HFF-Myc (cell line): ENCODE measurements at regions not wholly inside any gene's neighbourhood (a gene's known extent, or its start where the extent isn't known, plus 50 kb on each side); places are given as distances from the start of the nearest gene placed in this dataset.

ENCODE experiments used
- DNase-seq: peaks from one replicate; pipeline ENCODE4 v3.0.0-alpha.2; 2011; ENCODE audit warnings: low read depth; ENCODE audit errors: extremely low read depth
- H3K4me3 ChIP-seq: replicated peaks from 2 replicates; pipeline ENCODE4 v1.5.1; 2011; ENCODE audit warnings: low read depth, mild to moderate bottlenecking, control low read depth, low read length
- CTCF ChIP-seq: IDR thresholded peaks from 2 replicates; pipeline ENCODE4 v1.5.1; 2012; ENCODE audit warnings: mild to moderate bottlenecking, low read depth, low read length, control low read depth; ENCODE audit errors: missing control alignments

DNA sequence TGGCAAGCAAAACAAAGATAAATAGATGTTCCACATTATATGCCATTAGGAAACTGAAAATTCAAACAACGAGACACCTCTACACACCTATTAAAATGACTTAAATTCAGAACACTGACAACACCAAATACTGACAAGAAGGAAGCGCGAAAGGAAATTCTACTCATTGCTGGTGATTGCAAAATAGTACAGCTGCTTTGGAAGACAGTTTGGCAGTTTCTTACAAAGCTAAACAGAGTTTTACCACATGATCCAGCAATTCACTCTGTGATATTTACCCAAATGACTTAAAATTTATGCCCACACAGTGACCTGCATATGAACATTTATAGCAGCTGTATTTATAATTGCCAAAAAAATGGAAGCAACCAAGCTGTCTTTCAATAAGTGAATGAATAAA is 232.6 kb downstream of the CASP12 start:
- TF ChIP-seq CTCF: no peak
- H3K4me3 ChIP-seq: no peak overlapping the region
- DNase-seq: no peak

DNA sequence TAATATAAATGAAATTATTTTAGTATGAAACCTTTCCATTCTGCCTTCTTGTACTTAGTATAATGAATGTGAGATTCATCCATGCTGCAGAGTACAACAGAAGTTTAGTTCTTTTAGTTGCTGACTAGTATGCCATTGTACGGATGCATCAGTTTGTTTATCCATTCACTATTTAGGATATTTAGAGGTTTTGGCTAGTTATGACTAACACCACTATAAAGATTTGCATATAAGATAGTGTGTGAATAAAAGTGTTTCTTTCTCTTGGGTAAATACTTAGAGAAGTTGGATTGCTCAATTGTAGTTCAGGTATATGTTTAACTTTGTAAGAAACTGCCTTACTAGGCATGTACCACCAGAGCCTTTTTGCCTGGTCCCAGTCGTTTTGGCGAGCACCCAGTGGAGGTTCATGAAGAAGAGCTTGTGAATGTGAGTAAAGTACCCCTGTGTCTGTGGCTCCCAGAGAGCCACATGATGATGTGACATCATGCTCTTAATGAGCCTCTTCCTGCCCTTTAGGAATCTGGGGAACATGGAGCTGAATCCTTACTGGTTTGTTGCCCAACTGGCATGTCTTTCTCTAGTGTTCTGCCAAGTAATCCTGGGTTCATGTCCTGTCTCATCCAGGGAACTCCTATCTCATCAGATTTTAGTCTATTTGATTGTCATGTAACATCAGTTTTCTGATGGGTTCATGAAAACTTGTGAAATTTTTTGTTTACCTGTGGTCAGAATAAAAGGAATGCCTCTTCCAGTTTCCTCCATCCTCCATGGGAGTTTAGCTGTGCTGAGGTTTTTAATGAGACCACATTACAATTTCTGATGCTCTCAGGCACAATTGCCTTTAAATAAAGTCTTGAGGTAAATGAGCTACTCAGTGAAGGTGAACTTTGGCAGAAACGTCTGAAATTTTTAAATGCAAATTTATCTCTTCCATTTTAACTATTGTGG is 234.8 kb downstream of the CASP12 start:
- no peak overlapping the region for H3K4me3 ChIP-seq
- no peak for TF ChIP-seq CTCF
- no peak for DNase-seq

DNA sequence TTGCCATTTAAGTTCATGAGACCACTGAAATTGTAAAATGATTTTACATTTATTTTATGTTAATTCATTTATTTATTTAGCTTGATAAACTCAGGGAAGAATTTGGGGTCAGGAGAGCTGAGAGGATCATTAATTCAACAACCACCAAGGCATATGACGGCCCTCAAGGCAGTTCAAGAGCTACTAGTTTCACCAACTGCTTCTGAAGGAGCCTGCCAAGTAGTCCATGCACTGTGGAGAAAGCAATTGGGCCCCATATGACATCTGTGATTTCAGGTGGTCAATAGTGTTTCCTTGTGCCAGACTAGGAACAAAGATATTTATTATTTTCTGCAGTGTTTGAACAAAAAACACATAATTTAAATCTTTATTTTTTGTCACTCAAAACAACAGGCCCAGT is 236.4 kb downstream of the CASP12 start:
- no peak for TF ChIP-seq CTCF
- no peak for DNase-seq
- no peak overlapping the region for H3K4me3 ChIP-seq

GRCh38 chr11:104661471-104661870 is 236.8 kb downstream of the CASP12 start:
- TF ChIP-seq CTCF: no peak
- no peak for DNase-seq
- no peak overlapping the region for H3K4me3 ChIP-seq

- TF ChIP-seq CTCF: no peak
- no peak for DNase-seq
- no peak overlapping the region for H3K4me3 ChIP-seq
Observed at GRCh38 chr11:104658177-104658576, 240.1 kb downstream of the CASP12 start.

- no peak for TF ChIP-seq CTCF
- DNase-seq: no peak
- H3K4me3 ChIP-seq: no peak overlapping the region
Observed at GRCh38 chr11:104657083-104657482, 241.2 kb downstream of the CASP12 start.

GRCh38 chr11:104655066-104655465 is 243.2 kb downstream of the CASP12 start:
- no peak overlapping the region for H3K4me3 ChIP-seq
- DNase-seq: no peak
- TF ChIP-seq CTCF: no peak
